ENCODE measurements at regions not wholly inside any gene's neighbourhood (a gene's known extent, or its start where the extent isn't known, plus 50 kb on each side); places are given as distances from the start of the nearest gene placed in this dataset.

GRCh38 chr16:59173408-59173831, 439.3 kb upstream of the GOT2 start:
- H3K4me1 Mint-ChIP-seq = no peaks in the 10 kb centered on the region
- H3K27ac Mint-ChIP-seq = no peak overlapping the region
- H3K9me3 Mint-ChIP-seq = no peaks in the 10 kb centered on the region
- H3K4me3 Mint-ChIP-seq = no peak overlapping the region
- no peak for DNase-seq
- no peaks in the 10 kb centered on the region for H3K36me3 Mint-ChIP-seq
- no peaks in the 10 kb centered on the region for H3K27me3 Mint-ChIP-seq

- Mint-ChIP-seq H3K27me3 (no peaks in the 10 kb centered on the region), H3K4me1 (no peaks in the 10 kb centered on the region), H3K9me3 (no peaks in the 10 kb centered on the region), H3K27ac (no peak overlapping the region), H3K36me3 (no peaks in the 10 kb centered on the region), H3K4me3 (no peak overlapping the region)
- no peak for DNase-seq
Measured at GRCh38 chr16:59170099-59170712, 436.1 kb upstream of the GOT2 start.

GRCh38 chr16:59169168-59169567, 435.1 kb upstream of the GOT2 start:
- no peaks in the 10 kb centered on the region for H3K4me1 Mint-ChIP-seq
- no peaks in the 10 kb centered on the region for H3K27me3 Mint-ChIP-seq
- H3K36me3 Mint-ChIP-seq = no peaks in the 10 kb centered on the region
- H3K27ac Mint-ChIP-seq = no peak overlapping the region
- DNase-seq = no peak
- H3K9me3 Mint-ChIP-seq = no peaks in the 10 kb centered on the region
- H3K4me3 Mint-ChIP-seq = no peak overlapping the region

- H3K27me3 Mint-ChIP-seq = peaks cover 1% of the 10 kb centered on the region
- H3K4me3 Mint-ChIP-seq = no peak overlapping the region
- H3K36me3 Mint-ChIP-seq = no peaks in the 10 kb centered on the region
- DNase-seq = no peak
- no peak overlapping the region for H3K27ac Mint-ChIP-seq
- H3K9me3 Mint-ChIP-seq = no peaks in the 10 kb centered on the region
- no peaks in the 10 kb centered on the region for H3K4me1 Mint-ChIP-seq
Measured at GRCh38 chr16:59168461-59169114, 434.5 kb upstream of the GOT2 start.

DNA sequence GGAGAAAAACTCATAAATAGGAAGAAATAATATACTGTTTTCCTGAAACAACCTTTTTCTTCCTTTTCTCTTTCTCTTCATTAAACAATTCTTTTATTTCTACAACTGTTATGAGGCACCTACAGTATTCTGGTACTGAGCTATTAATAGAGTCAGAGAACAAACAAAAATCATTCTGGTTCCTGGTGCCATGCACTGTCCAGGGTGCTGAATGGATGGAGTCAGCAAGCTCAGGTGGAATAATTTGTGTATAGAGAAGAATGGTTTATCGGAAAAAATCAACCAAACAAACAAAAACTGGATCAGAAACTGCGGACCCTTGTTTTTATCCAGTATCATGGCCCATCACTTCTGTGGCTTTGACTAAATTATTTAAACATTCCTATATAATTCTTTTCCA, 430.3 kb upstream of the GOT2 start:
- Mint-ChIP-seq H3K27me3 (peaks cover 4% of the 10 kb centered on the region), H3K27ac (no peak overlapping the region), H3K4me1 (no peaks in the 10 kb centered on the region), H3K4me3 (no peak overlapping the region), H3K9me3 (no peaks in the 10 kb centered on the region), H3K36me3 (no peaks in the 10 kb centered on the region)
- no peak for DNase-seq

GRCh38 chr16:59163371-59164055, 429.4 kb upstream of the GOT2 start:
- H3K4me1 Mint-ChIP-seq = no peaks in the 10 kb centered on the region
- no peak for DNase-seq
- no peaks in the 10 kb centered on the region for H3K36me3 Mint-ChIP-seq
- H3K9me3 Mint-ChIP-seq = no peaks in the 10 kb centered on the region
- no peak overlapping the region for H3K4me3 Mint-ChIP-seq
- H3K27ac Mint-ChIP-seq = no peak overlapping the region
- H3K27me3 Mint-ChIP-seq = peaks cover 4% of the 10 kb centered on the region

- Mint-ChIP-seq H3K36me3 (no peaks in the 10 kb centered on the region), H3K4me3 (no peak overlapping the region), H3K27me3 (peaks cover 4% of the 10 kb centered on the region), H3K4me1 (no peaks in the 10 kb centered on the region), H3K27ac (no peak overlapping the region), H3K9me3 (no peaks in the 10 kb centered on the region)
- no peak for DNase-seq
Measured at GRCh38 chr16:59161679-59162078, 427.6 kb upstream of the GOT2 start.

DNA sequence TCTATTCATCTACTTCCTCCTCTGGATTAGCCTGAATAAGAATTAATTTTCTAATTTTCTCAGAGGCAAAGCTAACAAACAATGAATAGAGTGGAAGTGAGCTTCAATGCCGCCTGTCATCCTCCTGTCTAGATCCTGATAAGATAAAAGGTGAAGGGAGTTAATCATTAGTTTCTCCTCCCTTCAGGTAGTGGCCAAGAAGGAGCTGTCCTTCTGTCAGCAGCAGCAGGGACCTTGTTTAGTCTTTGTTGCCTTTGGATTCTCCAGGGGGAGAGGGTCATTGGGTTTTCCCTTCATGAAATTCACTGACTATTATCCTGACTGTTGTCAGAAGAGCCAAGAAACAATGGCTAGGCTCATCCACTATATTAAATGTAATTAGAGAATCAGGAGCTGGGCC, 420.2 kb upstream of the GOT2 start:
- Mint-ChIP-seq H3K4me1 (no peaks in the 10 kb centered on the region), H3K4me3 (no peak overlapping the region), H3K27ac (no peak overlapping the region), H3K27me3 (peaks cover 5% of the 10 kb centered on the region), H3K9me3 (no peaks in the 10 kb centered on the region), H3K36me3 (no peaks in the 10 kb centered on the region)
- no peak for DNase-seq

GRCh38 chr16:59148769-59149155, 414.6 kb upstream of the GOT2 start:
- Mint-ChIP-seq H3K9me3 (no peaks in the 10 kb centered on the region), H3K27me3 (peaks cover 5% of the 10 kb centered on the region), H3K4me3 (no peak overlapping the region), H3K27ac (no peak overlapping the region), H3K36me3 (no peaks in the 10 kb centered on the region), H3K4me1 (no peaks in the 10 kb centered on the region)
- DNase-seq = no peak

- DNase-seq = no peak
- Mint-ChIP-seq H3K36me3 (no peaks in the 10 kb centered on the region), H3K4me1 (no peaks in the 10 kb centered on the region), H3K9me3 (no peaks in the 10 kb centered on the region), H3K27me3 (peaks cover 5% of the 10 kb centered on the region), H3K4me3 (no peak overlapping the region), H3K27ac (no peak overlapping the region)
Measured at GRCh38 chr16:59148056-59148768, 414.1 kb upstream of the GOT2 start.

GRCh38 chr16:59146140-59146539, 412.0 kb upstream of the GOT2 start:
- Mint-ChIP-seq H3K4me3 (no peak overlapping the region), H3K27ac (no peak overlapping the region), H3K27me3 (peaks cover 8% of the 10 kb centered on the region), H3K4me1 (no peaks in the 10 kb centered on the region), H3K9me3 (no peaks in the 10 kb centered on the region), H3K36me3 (no peaks in the 10 kb centered on the region)
- no peak for DNase-seq

- DNase-seq = no peak
- Mint-ChIP-seq H3K27me3 (peaks cover 3% of the 10 kb centered on the region), H3K27ac (no peak overlapping the region), H3K36me3 (no peaks in the 10 kb centered on the region), H3K4me3 (no peak overlapping the region), H3K9me3 (peaks cover 4% of the 10 kb centered on the region), H3K4me1 (no peaks in the 10 kb centered on the region)
Measured at GRCh38 chr16:59144841-59145240, 410.7 kb upstream of the GOT2 start.

GRCh38 chr16:59144326-59144725, 410.2 kb upstream of the GOT2 start:
- Mint-ChIP-seq H3K9me3 (peaks cover 5% of the 10 kb centered on the region), H3K27me3 (peaks cover 3% of the 10 kb centered on the region), H3K4me3 (no peak overlapping the region), H3K4me1 (no peaks in the 10 kb centered on the region), H3K36me3 (no peaks in the 10 kb centered on the region), H3K27ac (no peak overlapping the region)
- no peak for DNase-seq

DNA sequence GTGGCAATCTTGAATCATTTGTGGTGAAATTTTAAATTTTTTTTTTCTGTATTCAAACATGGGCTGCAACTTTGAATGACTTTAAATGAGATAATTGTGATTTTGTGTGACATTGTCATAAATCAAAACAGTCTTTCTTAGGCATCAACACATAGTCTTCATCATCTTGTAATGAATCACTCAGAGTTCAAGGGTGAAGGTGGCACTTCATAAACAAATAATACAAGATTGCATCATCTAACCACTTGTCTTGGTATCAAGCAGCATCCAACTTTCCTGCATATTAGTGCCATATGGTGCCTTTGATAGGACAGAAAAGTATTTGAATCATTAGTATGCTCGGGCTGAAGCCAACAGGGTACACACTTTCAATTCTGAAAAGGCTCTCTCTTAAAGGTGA, 392.4 kb upstream of the GOT2 start:
- no peaks in the 10 kb centered on the region for H3K9me3 Mint-ChIP-seq
- no peak overlapping the region for H3K27ac Mint-ChIP-seq

GRCh38 chr16:59124056-59124455, 389.9 kb upstream of the GOT2 start:
- Mint-ChIP-seq H3K27me3 (no peaks in the 10 kb centered on the region), H3K27ac (no peak overlapping the region), H3K36me3 (no peaks in the 10 kb centered on the region), H3K4me3 (no peak overlapping the region), H3K4me1 (no peaks in the 10 kb centered on the region), H3K9me3 (no peaks in the 10 kb centered on the region)
- no peak for DNase-seq

More for the DNA sequence above, 392.4 kb upstream of the GOT2 start:
- Mint-ChIP-seq H3K36me3 (no peaks in the 10 kb centered on the region), H3K27me3 (no peaks in the 10 kb centered on the region), H3K4me1 (no peaks in the 10 kb centered on the region), H3K4me3 (no peak overlapping the region)
- DNase-seq = no peak

Measured in activated naive CD8-positive, alpha-beta T cell treated with anti-CD3 and anti-CD28 coated beads for 36 hours (primary cell).